ENCODE measurements at regions not wholly inside any gene's neighbourhood (a gene's known extent, or its start where the extent isn't known, plus 50 kb on each side); places are given as distances from the start of the nearest gene placed in this dataset.

GRCh38 chr2:149871091-149871885 lies 283.7 kb upstream of the MMADHC start:
- no peaks in the 10 kb centered on the region for H3K27me3 ChIP-seq (ENCODE audit: low read depth)
- intact Hi-C loops (cut with DNase I) = no loop called here
- DNase-seq = no peak
- H3K27ac ChIP-seq = no peak overlapping the region
- H3K9me3 ChIP-seq = no peaks in the 10 kb centered on the region
- H3K36me3 ChIP-seq = no peaks in the 10 kb centered on the region
- no peak for ATAC-seq
- no peaks in the 10 kb centered on the region for H3K4me1 ChIP-seq
- TF ChIP-seq CTCF (IDR thresholded peaks at IDR 0.05) = no peak
- H3K4me3 ChIP-seq = no peak overlapping the region

GRCh38 chr2:149863227-149863626 lies 275.7 kb upstream of the MMADHC start:
- no peaks in the 10 kb centered on the region for H3K9me3 ChIP-seq
- ATAC-seq = no peak

GRCh38 chr2:149861034-149861433 lies 273.5 kb upstream of the MMADHC start:
- Histone ChIP-seq H3K36me3 (no peaks in the 10 kb centered on the region), H3K9me3 (no peaks in the 10 kb centered on the region), H3K4me1 (no peaks in the 10 kb centered on the region), H3K27me3 (ENCODE audit: low read depth) (no peaks in the 10 kb centered on the region), H3K4me3 (no peak overlapping the region), H3K27ac (no peak overlapping the region)
- intact Hi-C loops (cut with DNase I) = no loop called here
- ATAC-seq = no peak
- no peak for TF ChIP-seq CTCF (IDR thresholded peaks at IDR 0.05)
- no peak for DNase-seq

More at GRCh38 chr2:149863227-149863626, 275.7 kb upstream of the MMADHC start:
- no peaks in the 10 kb centered on the region for H3K36me3 ChIP-seq
- H3K4me1 ChIP-seq = no peaks in the 10 kb centered on the region
- no peak overlapping the region for H3K27ac ChIP-seq
- no peaks in the 10 kb centered on the region for H3K27me3 ChIP-seq (ENCODE audit: low read depth)
- intact Hi-C loops (cut with DNase I) = no loop called here
- DNase-seq = no peak
- no peak for TF ChIP-seq CTCF (IDR thresholded peaks at IDR 0.05)
- H3K4me3 ChIP-seq = no peak overlapping the region

- DNase-seq (no peak), ATAC-seq (peak in 1 of 2 donors; percentile 61)
- no peaks in the 10 kb centered on the region for H3K9me3 ChIP-seq
- TF ChIP-seq CTCF (IDR thresholded peaks at IDR 0.05) = no peak
- no peaks in the 10 kb centered on the region for H3K36me3 ChIP-seq
- intact Hi-C loops (cut with DNase I) = no loop called here
- H3K27ac ChIP-seq = no peak overlapping the region
- no peaks in the 10 kb centered on the region for H3K27me3 ChIP-seq (ENCODE audit: low read depth)
- no peaks in the 10 kb centered on the region for H3K4me1 ChIP-seq
- H3K4me3 ChIP-seq = no peak overlapping the region
Observed at GRCh38 chr2:149860276-149860921, 272.8 kb upstream of the MMADHC start.

- TF ChIP-seq CTCF (IDR thresholded peaks at IDR 0.05) = no peak
- no peak overlapping the region for H3K4me3 ChIP-seq
- no peaks in the 10 kb centered on the region for H3K36me3 ChIP-seq
- intact Hi-C loops (cut with DNase I) = no loop called here
- ATAC-seq (peak in 1 of 2 donors; percentile 30), DNase-seq (no peak)
- H3K9me3 ChIP-seq = no peaks in the 10 kb centered on the region
- no peak overlapping the region for H3K27ac ChIP-seq
- no peaks in the 10 kb centered on the region for H3K4me1 ChIP-seq
- H3K27me3 ChIP-seq (ENCODE audit: low read depth) = no peaks in the 10 kb centered on the region
Observed at GRCh38 chr2:149858901-149859634, 271.5 kb upstream of the MMADHC start.
